IMR-90 (cell line): ENCODE measurements at regions not wholly inside any gene's neighbourhood (a gene's known extent, or its start where the extent isn't known, plus 50 kb on each side); places are given as distances from the start of the nearest gene placed in this dataset.

Experiments used
- ATAC-seq: fragments of 200-7000 bp; cut with Tn5 transposase; 2 replicates; pipeline ENCODE4 v1.9.1; 2020; ENCODE audit warnings: low read depth, mild to moderate bottlenecking, moderate library complexity
- BruUV-seq: library from RNA; stranded (reverse); fragments of 400-500 nt; replicated peaks from 2 replicates; lab custom pipeline; 2021; lab: Mats Ljungman, UMichigan
- CTCF ChIA-PET: fragments of 300-600 bp; formaldehyde crosslinking; extraction: SDS; loops from one replicate; lab custom pipeline; 2021; ENCODE audit warnings: antibody characterized with exemption; lab: Yijun Ruan, JAX
- POLR2A ChIA-PET: fragments of 300-600 bp; sonication (Branson Sonifier 250); formaldehyde crosslinking; loops from one replicate; lab custom pipeline; 2022; ENCODE audit warnings: antibody characterized with exemption; ENCODE audit not compliant: unreplicated experiment; lab: Charles Lee
- DNase-seq: peaks from one replicate; pipeline ENCODE4 v3.0.0; 2013
- H2AFZ ChIP-seq: replicated peaks from 2 replicates; pipeline ENCODE3; 2013; ENCODE audit warnings: low read length, mild to moderate bottlenecking; ENCODE audit not compliant: poor library complexity
- H2AK5ac ChIP-seq: 2 replicates; pipeline ENCODE4 v1.6.1; 2013; ENCODE audit warnings: low read depth, low read length, inconsistent platforms
- H2AK9ac ChIP-seq: replicated peaks from 2 replicates; pipeline ENCODE3; 2013; ENCODE audit warnings: mild to moderate bottlenecking, low read depth, low read length, moderate library complexity; ENCODE audit not compliant: poor library complexity
- H2BK120ac ChIP-seq: 2 replicates; pipeline ENCODE4 v1.6.1; 2013; ENCODE audit warnings: low read depth, low read length, inconsistent platforms
- H2BK15ac ChIP-seq: 3 replicates; pipeline ENCODE4 v1.6.1; 2013; ENCODE audit warnings: low read depth, low read length, inconsistent platforms
- H2BK20ac ChIP-seq: 2 replicates; pipeline ENCODE4 v1.6.1; 2013; ENCODE audit warnings: low read depth, mild to moderate bottlenecking, inconsistent platforms, low read length, moderate library complexity
- H2BK5ac ChIP-seq: 2 replicates; pipeline ENCODE4 v1.6.1; 2013; ENCODE audit warnings: mild to moderate bottlenecking, low read depth, low read length, inconsistent platforms; ENCODE audit not compliant: poor library complexity, severe bottlenecking
- H3K14ac ChIP-seq: replicated peaks from 2 replicates; pipeline ENCODE4 v1.6.1; 2013; ENCODE audit warnings: low read depth, low read length, inconsistent platforms
- H3K18ac ChIP-seq: 2 replicates; pipeline ENCODE4 v1.6.1; 2013; ENCODE audit warnings: low read depth, low read length, control low read depth
- H3K23ac ChIP-seq: 2 replicates; pipeline ENCODE4 v1.6.1; 2013; ENCODE audit warnings: low read depth, low read length, inconsistent platforms
- H3K27ac ChIP-seq: 2 replicates; pipeline ENCODE4 v1.5.1; 2013; ENCODE audit warnings: mild to moderate bottlenecking, control low read depth, low read length; ENCODE audit not compliant: insufficient read depth
- H3K27me3 ChIP-seq: 2 replicates; pipeline ENCODE4 v1.6.1; 2013; ENCODE audit warnings: low read length; ENCODE audit not compliant: control insufficient read depth, insufficient read depth
- H3K36me3 ChIP-seq: 2 replicates; pipeline ENCODE4 v1.6.1; 2013; ENCODE audit warnings: low read length, mixed read lengths; ENCODE audit not compliant: control insufficient read depth, insufficient read depth
- H3K4ac ChIP-seq: 2 replicates; pipeline ENCODE4 v1.6.1; 2013; ENCODE audit warnings: low read depth, low read length, inconsistent platforms
- H3K4me1 ChIP-seq: 2 replicates; pipeline ENCODE4 v1.6.1; 2013; ENCODE audit warnings: low read length, mixed read lengths; ENCODE audit not compliant: control insufficient read depth, insufficient read depth
- H3K4me2 ChIP-seq: 2 replicates; pipeline ENCODE4 v1.6.1; 2013; ENCODE audit warnings: low read depth, mild to moderate bottlenecking, control low read depth, low read length, moderate library complexity
- H3K4me3 ChIP-seq: 2 replicates; pipeline ENCODE4 v1.5.1; 2013; ENCODE audit warnings: low read depth, mild to moderate bottlenecking, control low read depth, low read length, moderate library complexity; ENCODE audit not compliant: insufficient read depth
- H3K56ac ChIP-seq: 2 replicates; pipeline ENCODE4 v1.6.1; 2013; ENCODE audit warnings: low read length, inconsistent platforms; ENCODE audit not compliant: insufficient read depth; ENCODE audit errors: extremely low read depth
- H3K79me1 ChIP-seq, 2 experiments: 2 replicates each; pipeline ENCODE4 v1.6.1; 2013; ENCODE audit warnings: low read length in 2 of 2, inconsistent platforms in 1 of 2, low read depth in 1 of 2
- H3K9ac ChIP-seq: 2 replicates; pipeline ENCODE4 v1.6.1; 2013; ENCODE audit warnings: low read depth, low read length, control low read depth
- H3K9me1 ChIP-seq: 2 replicates; pipeline ENCODE4 v1.6.1; 2013; ENCODE audit warnings: low read length, inconsistent platforms; ENCODE audit not compliant: insufficient read depth
- H3K9me3 ChIP-seq: 2 replicates; pipeline ENCODE4 v1.6.1; 2013; ENCODE audit warnings: low read length; ENCODE audit not compliant: control insufficient read depth, insufficient read depth
- H4K20me1 ChIP-seq: 2 replicates; pipeline ENCODE4 v1.6.1; 2013; ENCODE audit warnings: low read length, inconsistent platforms; ENCODE audit not compliant: insufficient read depth
- H4K5ac ChIP-seq: 2 replicates; pipeline ENCODE4 v1.6.1; 2013; ENCODE audit warnings: mild to moderate bottlenecking, low read depth, low read length, control low read depth
- H4K8ac ChIP-seq, 2 experiments: 2 replicates each; pipeline ENCODE4 v1.6.1; 2013; ENCODE audit warnings: low read depth in 2 of 2, low read length in 2 of 2, control low read depth in 1 of 2, inconsistent platforms in 1 of 2
- H4K91ac ChIP-seq: 2 replicates; pipeline ENCODE4 v1.6.1; 2013; ENCODE audit warnings: low read depth, low read length, inconsistent platforms; ENCODE audit not compliant: insufficient read depth
- CHD1 ChIP-seq: IDR thresholded peaks from 2 replicates; pipeline ENCODE4 v1.6.1; 2012; ENCODE audit warnings: low read depth, low read length, improper control_type of control experiment
- MAZ ChIP-seq: IDR thresholded peaks from 2 replicates; pipeline ENCODE4 v1.6.1; 2012; ENCODE audit warnings: low read depth, mild to moderate bottlenecking, low read length, improper control_type of control experiment, moderate library complexity, borderline replicate concordance
- RAD21 ChIP-seq: IDR thresholded peaks from 2 replicates; pipeline ENCODE4 v1.6.1; 2012; ENCODE audit warnings: low read length, improper control_type of control experiment
- WGBS, 2 experiments: methylation state at CpG; one replicate each; pipeline versions ENCODE4 v1.1.5 to v1.1.7; 2013; ENCODE audit warnings: missing lambda C conversion rate in 2 of 2; ENCODE audit not compliant: insufficient read length in 1 of 2; ENCODE audit errors: extremely low coverage in 2 of 2; 5-methylcytosine and 5-hydroxymethylcytosine counted together
- dilution Hi-C: fragments of 300-500 bp; cut with HindIII; formaldehyde crosslinking; loops from one replicate; pipeline ENCODE4 v1.14.3; 2018; ENCODE audit warnings: low sequenced_read_pairs; ENCODE audit not compliant: unreplicated experiment
- in situ Hi-C: fragments of 300-500 bp; cut with MboI; formaldehyde crosslinking; loops from 3 replicates; pipeline ENCODE4 v1.14.3; 2019; ENCODE audit warnings: low sequenced_read_pairs, inconsistent platforms, mixed read lengths
- intact Hi-C: fragments of 100-400 bp; cut with micrococcal nuclease; formaldehyde crosslinking; loops from 2 replicates; pipeline ENCODE4 v1.10.0; 2022

DNA sequence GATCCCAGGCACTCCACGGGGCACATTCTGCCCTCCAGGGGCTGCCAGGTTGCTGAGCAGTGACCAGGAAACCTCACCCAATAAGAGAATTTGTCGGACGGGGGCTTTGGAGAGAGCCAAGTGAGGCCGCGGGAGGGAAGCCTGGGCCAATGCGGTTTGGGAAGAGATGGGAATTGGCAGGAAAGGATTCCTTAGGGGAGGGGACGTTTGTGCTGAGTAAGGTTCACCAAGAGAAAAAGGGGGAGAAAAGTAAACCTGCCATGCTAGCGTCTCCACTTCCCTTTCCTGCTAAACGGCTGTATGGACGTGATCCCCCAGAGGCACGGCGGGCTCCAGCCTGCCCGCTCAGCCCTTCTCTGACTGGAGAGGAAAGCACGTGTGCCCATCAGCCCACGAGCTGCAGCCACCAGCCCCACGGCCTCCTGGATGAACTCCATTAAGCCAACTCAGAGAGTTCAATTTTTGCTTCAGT is 194.4 kb upstream of the ID2 start:
- Histone ChIP-seq H3K4me2 (no peak overlapping the region), H3K4ac (no peak overlapping the region), H3K27me3 (peaks cover 2% of the 10 kb centered on the region; the same call in 1 of the 2 replicates), H3K4me3 (no peak overlapping the region), H3K56ac (no peak overlapping the region), H2AK9ac (no peak overlapping the region), H4K8ac (no peak overlapping the region), H3K27ac (no peak overlapping the region), H3K4me1 (no peaks in the 10 kb centered on the region), H2BK15ac (no peak overlapping the region), H3K23ac (no peak overlapping the region), H2AK5ac (no peak overlapping the region), H2BK20ac (no peak overlapping the region), H3K14ac (no peak overlapping the region), H3K9ac (no peak overlapping the region), H2BK5ac (no peak overlapping the region), H2AFZ (peak overlapping the region; percentile 25), H3K79me1 (no peaks in the 10 kb centered on the region), H3K9me3 (no peaks in the 10 kb centered on the region), H2BK120ac (no peak overlapping the region), H4K20me1 (no peaks in the 10 kb centered on the region), H3K9me1 (no peaks in the 10 kb centered on the region), H3K18ac (no peak overlapping the region), H3K36me3 (no peaks in the 10 kb centered on the region), H4K91ac (no peak overlapping the region), H4K5ac (no peak overlapping the region)
- POLR2A ChIA-PET, result no interaction called here
- ATAC-seq (no peak), DNase-seq (no peak)
- CTCF ChIA-PET, result interaction anchor here (0.6 kb wide), 1 partner anchor 81 kb away, joined by 3 read pairs; no protein-coding TSS in a partner anchor
- in situ Hi-C loops, result no loop called here
- 67% methylated on average over 3 of the region's 16 CpGs; no CpG with 5 or more reads in 1 of the 2 experiments for WGBS, 2 experiments
- no peak for TF ChIP-seq RAD21
- TF ChIP-seq MAZ, result no peak
- TF ChIP-seq CHD1, result no peak
- dilution Hi-C loops, result no loop called here
- no TSS peak for BruUV-seq
- intact Hi-C loops, result no loop called here
